Right atrium auricular region (tissue), 2 donors: ENCODE measurements at regions not wholly inside any gene's neighbourhood (a gene's known extent, or its start where the extent isn't known, plus 50 kb on each side); places are given as distances from the start of the nearest gene placed in this dataset.

Experiments used
- DNase-seq: peaks from one replicate; pipeline ENCODE4 v3.0.0-alpha.2; 2019; ENCODE audit warnings: low spot score
- H3K27ac ChIP-seq, 2 donors: fragments of 200-600 bp; sonication (generic); 1 replicate in 1 of 2; 2 replicates in 1 of 2; pipeline ENCODE4 v1.5.1; 2016 to 2019
- H3K27me3 ChIP-seq, 2 donors: fragments of 200-600 bp; sonication (generic); one replicate each; pipeline versions ENCODE4 v1.5.1 to v1.6.0; 2017 to 2019
- H3K36me3 ChIP-seq: fragments of 200-600 bp; sonication (generic); one replicate; pipeline ENCODE4 v1.5.1; 2016
- H3K4me1 ChIP-seq, 2 donors: fragments of 200-600 bp; sonication (generic); one replicate each; pipeline versions ENCODE4 v1.5.1 to v1.6.0; 2017 to 2019
- H3K4me3 ChIP-seq, 2 donors: fragments of 200-600 bp; sonication (generic); 1 replicate in 1 of 2; 2 replicates in 1 of 2; pipeline ENCODE4 v1.5.1; 2017 to 2019; ENCODE audit warnings: mild to moderate bottlenecking in 1 of 2, moderate library complexity in 1 of 2
- H3K9me3 ChIP-seq, 2 donors: fragments of 200-600 bp; sonication (generic); one replicate each; pipeline ENCODE4 v1.5.1; 2019
- TF ChIP-seq, protein P1 (sequence below), 2 donors: fragments of 200-600 bp; sonication (generic); IDR thresholded peaks; one replicate each; pipeline ENCODE4 v1.5.1; 2019; ENCODE audit warnings: antibody characterized with exemption in 2 of 2

DNA sequence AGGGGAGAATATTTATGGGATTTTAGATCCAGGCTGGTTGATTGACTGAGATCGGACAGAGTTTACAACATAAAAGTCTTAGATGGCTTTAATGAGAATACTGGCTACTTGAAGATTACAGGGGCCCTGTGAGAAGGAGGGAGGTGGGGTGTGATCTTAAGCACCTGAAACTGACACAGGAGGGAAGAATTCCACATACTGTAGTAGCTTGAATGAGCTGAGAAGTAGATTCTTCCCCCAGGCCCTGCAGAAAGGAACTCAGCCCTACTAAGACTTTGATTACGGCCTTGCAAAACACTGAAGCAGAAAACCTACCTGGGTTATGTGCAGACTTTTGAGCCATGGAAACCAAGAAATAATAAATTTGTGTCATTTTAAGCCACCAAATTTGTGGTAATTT is 1062.9 kb upstream of the GYPC start:
- no peak for DNase-seq
- no peaks in the 10 kb centered on the region for H3K4me1 ChIP-seq
- H3K27ac ChIP-seq, result no peak overlapping the region
- H3K4me3 ChIP-seq, result no peak overlapping the region
- no peaks in the 10 kb centered on the region for H3K9me3 ChIP-seq
- TF ChIP-seq, protein P1, sequence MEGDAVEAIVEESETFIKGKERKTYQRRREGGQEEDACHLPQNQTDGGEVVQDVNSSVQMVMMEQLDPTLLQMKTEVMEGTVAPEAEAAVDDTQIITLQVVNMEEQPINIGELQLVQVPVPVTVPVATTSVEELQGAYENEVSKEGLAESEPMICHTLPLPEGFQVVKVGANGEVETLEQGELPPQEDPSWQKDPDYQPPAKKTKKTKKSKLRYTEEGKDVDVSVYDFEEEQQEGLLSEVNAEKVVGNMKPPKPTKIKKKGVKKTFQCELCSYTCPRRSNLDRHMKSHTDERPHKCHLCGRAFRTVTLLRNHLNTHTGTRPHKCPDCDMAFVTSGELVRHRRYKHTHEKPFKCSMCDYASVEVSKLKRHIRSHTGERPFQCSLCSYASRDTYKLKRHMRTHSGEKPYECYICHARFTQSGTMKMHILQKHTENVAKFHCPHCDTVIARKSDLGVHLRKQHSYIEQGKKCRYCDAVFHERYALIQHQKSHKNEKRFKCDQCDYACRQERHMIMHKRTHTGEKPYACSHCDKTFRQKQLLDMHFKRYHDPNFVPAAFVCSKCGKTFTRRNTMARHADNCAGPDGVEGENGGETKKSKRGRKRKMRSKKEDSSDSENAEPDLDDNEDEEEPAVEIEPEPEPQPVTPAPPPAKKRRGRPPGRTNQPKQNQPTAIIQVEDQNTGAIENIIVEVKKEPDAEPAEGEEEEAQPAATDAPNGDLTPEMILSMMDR (IDR thresholded peaks at IDR 0.05), result no peak
- no peaks in the 10 kb centered on the region for H3K27me3 ChIP-seq
- H3K36me3 ChIP-seq, result no peaks in the 10 kb centered on the region

DNA sequence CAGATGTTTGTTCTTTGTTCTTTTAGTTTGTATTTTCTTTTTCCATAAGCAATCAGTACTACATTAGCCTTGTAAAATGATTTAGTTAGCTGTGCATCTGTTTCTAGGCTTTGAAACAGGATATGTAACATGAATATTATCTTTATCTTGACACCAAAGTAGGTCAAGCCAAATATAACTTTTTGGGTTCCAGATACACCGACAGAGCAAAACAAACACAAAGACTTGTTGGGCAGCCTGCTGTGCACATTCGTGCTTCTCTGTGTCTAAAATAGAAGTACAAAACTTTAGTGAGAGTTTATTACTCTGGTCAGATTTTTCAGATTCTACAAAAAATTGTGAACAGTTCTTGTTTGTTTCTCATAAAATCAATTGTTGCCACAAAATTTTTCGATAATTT is 1059.3 kb upstream of the GYPC start:
- no peaks in the 10 kb centered on the region for H3K4me1 ChIP-seq
- H3K36me3 ChIP-seq, result no peaks in the 10 kb centered on the region
- no peak overlapping the region for H3K4me3 ChIP-seq
- TF ChIP-seq, protein P1 (IDR thresholded peaks at IDR 0.05), result no peak
- no peak overlapping the region for H3K27ac ChIP-seq
- H3K9me3 ChIP-seq, result no peaks in the 10 kb centered on the region
- no peak for DNase-seq
- no peaks in the 10 kb centered on the region for H3K27me3 ChIP-seq

DNA sequence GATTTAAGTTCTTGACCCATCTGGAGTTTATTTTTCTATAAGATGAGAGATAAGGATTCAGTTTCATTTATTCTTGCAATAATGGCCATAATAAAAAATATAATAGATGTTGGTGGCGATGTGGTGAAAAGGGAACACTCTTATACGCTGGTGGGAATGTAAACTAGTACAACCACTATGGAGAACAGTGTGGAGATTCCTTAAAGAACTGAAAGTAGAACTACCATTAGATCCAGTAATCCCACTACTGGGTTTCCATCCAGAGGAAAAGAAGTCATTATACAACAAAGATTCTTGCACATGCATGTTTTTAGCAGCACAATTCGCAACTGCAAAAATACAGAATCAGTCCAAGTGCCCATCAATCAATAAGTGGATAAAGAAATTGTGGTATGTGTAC is 1040.5 kb upstream of the GYPC start:
- H3K36me3 ChIP-seq, result no peaks in the 10 kb centered on the region
- H3K27ac ChIP-seq, result no peak overlapping the region
- H3K9me3 ChIP-seq, result no peaks in the 10 kb centered on the region
- no peak overlapping the region for H3K4me3 ChIP-seq
- TF ChIP-seq, protein P1 (IDR thresholded peaks at IDR 0.05), result no peak
- H3K27me3 ChIP-seq, result no peaks in the 10 kb centered on the region
- no peaks in the 10 kb centered on the region for H3K4me1 ChIP-seq
- DNase-seq, result no peak

DNA sequence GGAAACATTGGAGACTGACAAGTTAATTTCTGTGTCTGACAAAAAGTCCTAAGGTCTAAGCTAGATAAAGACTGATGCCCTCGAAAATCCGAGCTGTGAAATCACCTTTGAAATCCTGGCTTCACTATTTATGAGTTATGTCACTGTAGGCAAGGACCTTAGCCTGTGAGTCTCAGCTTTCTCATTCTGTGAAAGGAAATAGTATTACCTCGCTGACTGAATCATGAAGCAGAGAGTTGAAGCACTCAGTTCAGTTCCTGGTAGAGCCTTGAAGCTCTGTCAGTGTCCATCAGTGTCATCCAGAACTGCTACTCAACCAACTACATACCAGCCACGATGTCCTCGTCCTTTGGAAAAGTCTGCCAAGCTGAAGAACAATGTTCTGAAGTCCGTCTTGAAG is 1025.6 kb upstream of the GYPC start:
- no peaks in the 10 kb centered on the region for H3K36me3 ChIP-seq
- no peaks in the 10 kb centered on the region for H3K27me3 ChIP-seq
- H3K4me3 ChIP-seq, result no peak overlapping the region
- no peak for DNase-seq
- H3K27ac ChIP-seq, result no peak overlapping the region
- no peaks in the 10 kb centered on the region for H3K4me1 ChIP-seq
- H3K9me3 ChIP-seq, result peaks cover 0 to 7% of the 10 kb centered on the region in 2 donors
- TF ChIP-seq, protein P1 (IDR thresholded peaks at IDR 0.05), result no peak

DNA sequence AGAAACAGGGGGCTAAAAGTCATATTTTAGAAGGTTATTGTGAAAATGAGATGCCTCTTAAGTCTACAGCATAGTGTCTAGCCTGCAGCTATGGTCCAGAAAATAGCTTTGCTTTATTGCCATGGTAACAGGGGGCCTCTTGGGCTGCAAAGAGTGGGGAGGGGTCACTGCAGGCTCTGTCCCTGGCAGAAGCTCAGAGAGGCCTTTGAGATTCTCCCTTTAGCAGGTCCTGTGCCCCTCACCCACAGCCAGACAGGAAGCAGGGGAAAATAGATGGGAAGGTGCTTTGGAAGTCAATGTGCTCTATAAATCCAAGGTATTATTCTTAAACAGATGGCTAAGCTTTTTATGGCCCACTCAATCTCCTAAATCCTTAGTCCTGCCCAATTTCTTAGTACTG is 1021.3 kb upstream of the GYPC start:
- no peak for DNase-seq
- Histone ChIP-seq H3K36me3 (no peaks in the 10 kb centered on the region), H3K27me3 (no peaks in the 10 kb centered on the region), H3K9me3 (no peaks in the 10 kb centered on the region), H3K4me1 (no peaks in the 10 kb centered on the region), H3K4me3 (no peak overlapping the region), H3K27ac (no peak overlapping the region)
- TF ChIP-seq, protein P1 (IDR thresholded peaks at IDR 0.05), result no peak

DNA sequence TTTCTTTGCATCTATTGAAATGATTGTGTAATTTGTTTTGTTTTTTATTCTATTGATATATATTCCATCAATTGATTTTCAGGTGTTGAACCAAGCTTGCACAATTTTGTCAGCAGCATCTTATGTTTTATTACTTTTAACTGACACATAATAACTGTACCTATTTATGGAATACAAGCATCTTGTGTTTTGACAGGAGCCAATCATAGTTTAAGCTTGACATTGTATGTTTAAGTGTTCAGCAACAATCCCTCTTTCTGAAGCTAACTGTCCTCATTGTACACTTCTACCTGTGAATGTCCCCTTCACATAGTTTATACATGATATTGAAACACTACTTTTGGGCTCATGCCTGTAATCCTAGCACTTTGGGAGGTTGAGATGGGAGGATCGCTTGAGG is 1017.6 kb upstream of the GYPC start:
- no peak for DNase-seq
- TF ChIP-seq, protein P1 (IDR thresholded peaks at IDR 0.05), result no peak

More for the DNA sequence above, 1017.6 kb upstream of the GYPC start:
- Histone ChIP-seq H3K4me3 (no peak overlapping the region), H3K9me3 (no peaks in the 10 kb centered on the region), H3K27me3 (no peaks in the 10 kb centered on the region), H3K36me3 (no peaks in the 10 kb centered on the region), H3K27ac (no peak overlapping the region), H3K4me1 (no peaks in the 10 kb centered on the region)
